IMR-90 (cell line): ENCODE measurements at regions not wholly inside any gene's neighbourhood (a gene's known extent, or its start where the extent isn't known, plus 50 kb on each side); places are given as distances from the start of the nearest gene placed in this dataset.

ENCODE experiments used
- ATAC-seq: fragments of 200-7000 bp; cut with Tn5 transposase; 2 replicates; pipeline ENCODE4 v1.9.1; 2020; ENCODE audit warnings: low read depth, mild to moderate bottlenecking, moderate library complexity
- BruUV-seq: library from RNA; stranded (reverse); fragments of 400-500 nt; replicated peaks from 2 replicates; lab custom pipeline; 2021; lab: Mats Ljungman, UMichigan
- CTCF ChIA-PET: fragments of 300-600 bp; formaldehyde crosslinking; extraction: SDS; loops from one replicate; lab custom pipeline; 2021; ENCODE audit warnings: antibody characterized with exemption; lab: Yijun Ruan, JAX
- POLR2A ChIA-PET: fragments of 300-600 bp; sonication (Branson Sonifier 250); formaldehyde crosslinking; loops from one replicate; lab custom pipeline; 2022; ENCODE audit warnings: antibody characterized with exemption; ENCODE audit not compliant: unreplicated experiment; lab: Charles Lee
- DNase-seq: peaks from one replicate; pipeline ENCODE4 v3.0.0; 2013
- H2AFZ ChIP-seq: replicated peaks from 2 replicates; pipeline ENCODE3; 2013; ENCODE audit warnings: low read length, mild to moderate bottlenecking; ENCODE audit not compliant: poor library complexity
- H2AK5ac ChIP-seq: 2 replicates; pipeline ENCODE4 v1.6.1; 2013; ENCODE audit warnings: low read depth, low read length, inconsistent platforms
- H2AK9ac ChIP-seq: replicated peaks from 2 replicates; pipeline ENCODE3; 2013; ENCODE audit warnings: mild to moderate bottlenecking, low read depth, low read length, moderate library complexity; ENCODE audit not compliant: poor library complexity
- H2BK120ac ChIP-seq: 2 replicates; pipeline ENCODE4 v1.6.1; 2013; ENCODE audit warnings: low read depth, low read length, inconsistent platforms
- H2BK15ac ChIP-seq: 3 replicates; pipeline ENCODE4 v1.6.1; 2013; ENCODE audit warnings: low read depth, low read length, inconsistent platforms
- H2BK20ac ChIP-seq: 2 replicates; pipeline ENCODE4 v1.6.1; 2013; ENCODE audit warnings: low read depth, mild to moderate bottlenecking, inconsistent platforms, low read length, moderate library complexity
- H2BK5ac ChIP-seq: 2 replicates; pipeline ENCODE4 v1.6.1; 2013; ENCODE audit warnings: mild to moderate bottlenecking, low read depth, low read length, inconsistent platforms; ENCODE audit not compliant: poor library complexity, severe bottlenecking
- H3K14ac ChIP-seq: replicated peaks from 2 replicates; pipeline ENCODE4 v1.6.1; 2013; ENCODE audit warnings: low read depth, low read length, inconsistent platforms
- H3K18ac ChIP-seq: 2 replicates; pipeline ENCODE4 v1.6.1; 2013; ENCODE audit warnings: low read depth, low read length, control low read depth
- H3K23ac ChIP-seq: 2 replicates; pipeline ENCODE4 v1.6.1; 2013; ENCODE audit warnings: low read depth, low read length, inconsistent platforms
- H3K27ac ChIP-seq: 2 replicates; pipeline ENCODE4 v1.5.1; 2013; ENCODE audit warnings: mild to moderate bottlenecking, control low read depth, low read length; ENCODE audit not compliant: insufficient read depth
- H3K27me3 ChIP-seq: 2 replicates; pipeline ENCODE4 v1.6.1; 2013; ENCODE audit warnings: low read length; ENCODE audit not compliant: control insufficient read depth, insufficient read depth
- H3K36me3 ChIP-seq: 2 replicates; pipeline ENCODE4 v1.6.1; 2013; ENCODE audit warnings: low read length, mixed read lengths; ENCODE audit not compliant: control insufficient read depth, insufficient read depth
- H3K4ac ChIP-seq: 2 replicates; pipeline ENCODE4 v1.6.1; 2013; ENCODE audit warnings: low read depth, low read length, inconsistent platforms
- H3K4me1 ChIP-seq: 2 replicates; pipeline ENCODE4 v1.6.1; 2013; ENCODE audit warnings: low read length, mixed read lengths; ENCODE audit not compliant: control insufficient read depth, insufficient read depth
- H3K4me2 ChIP-seq: 2 replicates; pipeline ENCODE4 v1.6.1; 2013; ENCODE audit warnings: low read depth, mild to moderate bottlenecking, control low read depth, low read length, moderate library complexity
- H3K4me3 ChIP-seq: 2 replicates; pipeline ENCODE4 v1.5.1; 2013; ENCODE audit warnings: low read depth, mild to moderate bottlenecking, control low read depth, low read length, moderate library complexity; ENCODE audit not compliant: insufficient read depth
- H3K56ac ChIP-seq: 2 replicates; pipeline ENCODE4 v1.6.1; 2013; ENCODE audit warnings: low read length, inconsistent platforms; ENCODE audit not compliant: insufficient read depth; ENCODE audit errors: extremely low read depth
- H3K79me1 ChIP-seq, 2 experiments: 2 replicates each; pipeline ENCODE4 v1.6.1; 2013; ENCODE audit warnings: low read length in 2 of 2, inconsistent platforms in 1 of 2, low read depth in 1 of 2
- H3K9ac ChIP-seq: 2 replicates; pipeline ENCODE4 v1.6.1; 2013; ENCODE audit warnings: low read depth, low read length, control low read depth
- H3K9me1 ChIP-seq: 2 replicates; pipeline ENCODE4 v1.6.1; 2013; ENCODE audit warnings: low read length, inconsistent platforms; ENCODE audit not compliant: insufficient read depth
- H3K9me3 ChIP-seq: 2 replicates; pipeline ENCODE4 v1.6.1; 2013; ENCODE audit warnings: low read length; ENCODE audit not compliant: control insufficient read depth, insufficient read depth
- H4K20me1 ChIP-seq: 2 replicates; pipeline ENCODE4 v1.6.1; 2013; ENCODE audit warnings: low read length, inconsistent platforms; ENCODE audit not compliant: insufficient read depth
- H4K5ac ChIP-seq: 2 replicates; pipeline ENCODE4 v1.6.1; 2013; ENCODE audit warnings: mild to moderate bottlenecking, low read depth, low read length, control low read depth
- H4K8ac ChIP-seq, 2 experiments: 2 replicates each; pipeline ENCODE4 v1.6.1; 2013; ENCODE audit warnings: low read depth in 2 of 2, low read length in 2 of 2, control low read depth in 1 of 2, inconsistent platforms in 1 of 2
- H4K91ac ChIP-seq: 2 replicates; pipeline ENCODE4 v1.6.1; 2013; ENCODE audit warnings: low read depth, low read length, inconsistent platforms; ENCODE audit not compliant: insufficient read depth
- BHLHE40 ChIP-seq: fragments of 150-350 bp; IDR thresholded peaks from 2 replicates; pipeline ENCODE4 v1.6.1; 2016; ENCODE audit warnings: mild to moderate bottlenecking, low read depth, low read length
- CEBPB ChIP-seq: IDR thresholded peaks from 2 replicates; pipeline ENCODE4 v1.6.1; 2012; ENCODE audit warnings: low read depth, low read length, improper control_type of control experiment
- CHD1 ChIP-seq: IDR thresholded peaks from 2 replicates; pipeline ENCODE4 v1.6.1; 2012; ENCODE audit warnings: low read depth, low read length, improper control_type of control experiment
- CTCF ChIP-seq: conservative IDR thresholded peaks from 2 replicates; pipeline ENCODE4 v1.5.1; 2012; ENCODE audit warnings: mild to moderate bottlenecking, low read depth, low read length, improper control_type of control experiment
- ELK1 ChIP-seq: fragments of 150-350 bp; IDR thresholded peaks from 2 replicates; pipeline ENCODE4 v1.6.1; 2016; ENCODE audit warnings: low read depth, mild to moderate bottlenecking, low read length, moderate library complexity, borderline replicate concordance
- FOS ChIP-seq: fragments of 150-350 bp; IDR thresholded peaks from 2 replicates; pipeline ENCODE4 v1.6.1; 2016; ENCODE audit warnings: low read depth, low read length
- MAFK ChIP-seq: IDR thresholded peaks from 2 replicates; pipeline ENCODE4 v1.6.1; 2012; ENCODE audit warnings: low read depth, low read length, improper control_type of control experiment
- MAZ ChIP-seq: IDR thresholded peaks from 2 replicates; pipeline ENCODE4 v1.6.1; 2012; ENCODE audit warnings: low read depth, mild to moderate bottlenecking, low read length, improper control_type of control experiment, moderate library complexity, borderline replicate concordance
- NFE2L2 ChIP-seq: fragments of 150-350 bp; IDR thresholded peaks from 2 replicates; pipeline ENCODE4 v1.6.1; 2016; ENCODE audit warnings: low read depth, mild to moderate bottlenecking, low read length
- RAD21 ChIP-seq: IDR thresholded peaks from 2 replicates; pipeline ENCODE4 v1.6.1; 2012; ENCODE audit warnings: low read length, improper control_type of control experiment
- RCOR1 ChIP-seq: IDR thresholded peaks from 2 replicates; pipeline ENCODE4 v1.6.1; 2012; ENCODE audit warnings: mild to moderate bottlenecking, low read length, improper control_type of control experiment; ENCODE audit not compliant: insufficient replicate concordance
- RFX5 ChIP-seq: IDR thresholded peaks from 2 replicates; pipeline ENCODE4 v1.8.0; 2012; ENCODE audit warnings: low read depth, mild to moderate bottlenecking, low read length, moderate library complexity
- SMC3 ChIP-seq: fragments of 150-350 bp; IDR thresholded peaks from 2 replicates; pipeline ENCODE4 v1.6.1; 2016; ENCODE audit warnings: low read depth, mild to moderate bottlenecking, antibody characterized with exemption, low read length, moderate library complexity
- USF2 ChIP-seq: fragments of 150-350 bp; IDR thresholded peaks from 2 replicates; pipeline ENCODE4 v1.6.1; 2017; ENCODE audit warnings: mild to moderate bottlenecking, antibody characterized with exemption, low read length, low read depth
- WGBS, 2 experiments: methylation state at CpG; one replicate each; pipeline versions ENCODE4 v1.1.5 to v1.1.7; 2013; ENCODE audit warnings: missing lambda C conversion rate in 2 of 2; ENCODE audit not compliant: insufficient read length in 1 of 2; ENCODE audit errors: extremely low coverage in 2 of 2; 5-methylcytosine and 5-hydroxymethylcytosine counted together
- dilution Hi-C: fragments of 300-500 bp; cut with HindIII; formaldehyde crosslinking; loops from one replicate; pipeline ENCODE4 v1.14.3; 2018; ENCODE audit warnings: low sequenced_read_pairs; ENCODE audit not compliant: unreplicated experiment
- in situ Hi-C: fragments of 300-500 bp; cut with MboI; formaldehyde crosslinking; loops from 3 replicates; pipeline ENCODE4 v1.14.3; 2019; ENCODE audit warnings: low sequenced_read_pairs, inconsistent platforms, mixed read lengths
- intact Hi-C: fragments of 100-400 bp; cut with micrococcal nuclease; formaldehyde crosslinking; loops from 2 replicates; pipeline ENCODE4 v1.10.0; 2022

- intact Hi-C loops, result no loop called here
Observed at GRCh38 chr5:2492476-2492875, 259.0 kb downstream of the IRX2 start.

More at GRCh38 chr5:2492476-2492875, 259.0 kb downstream of the IRX2 start:
- Histone ChIP-seq H3K79me1 (no peaks in the 10 kb centered on the region), H4K20me1 (no peaks in the 10 kb centered on the region), H3K14ac (no peak overlapping the region), H3K4me3 (no peak overlapping the region), H3K56ac (no peak overlapping the region), H3K36me3 (no peaks in the 10 kb centered on the region), H3K18ac (no peak overlapping the region), H3K4me2 (no peak overlapping the region), H4K5ac (no peak overlapping the region), H2AK5ac (no peak overlapping the region), H4K91ac (no peak overlapping the region), H2BK15ac (no peak overlapping the region), H3K27ac (no peak overlapping the region), H3K9me3 (peaks cover 37% of the 10 kb centered on the region), H3K4ac (no peak overlapping the region), H3K9me1 (no peaks in the 10 kb centered on the region), H3K27me3 (no peaks in the 10 kb centered on the region), H3K9ac (no peak overlapping the region), H2AFZ (no peak overlapping the region), H2AK9ac (no peak overlapping the region), H2BK20ac (no peak overlapping the region), H2BK120ac (no peak overlapping the region), H3K4me1 (no peaks in the 10 kb centered on the region), H2BK5ac (no peak overlapping the region), H3K23ac (no peak overlapping the region), H4K8ac (no peak overlapping the region)
- ChIA-PET POLR2A (no interaction called here), CTCF (no interaction called here)
- no TSS peak for BruUV-seq
- WGBS, 2 experiments, result 21% methylated on average over 3 of the region's 7 CpGs; no CpG with 5 or more reads in 1 of the 2 experiments
- ATAC-seq (no peak), DNase-seq (no peak)
- in situ Hi-C loops, result no loop called here
- dilution Hi-C loops, result no loop called here
- TF ChIP-seq MAFK, result no peak
- TF ChIP-seq USF2, result no peak
- no peak for TF ChIP-seq RCOR1
- TF ChIP-seq SMC3, result no peak
- TF ChIP-seq ELK1, result no peak
- TF ChIP-seq CHD1, result no peak
- no peak for TF ChIP-seq CTCF
- no peak for TF ChIP-seq MAZ
- no peak for TF ChIP-seq RFX5
- no peak for TF ChIP-seq FOS
- TF ChIP-seq CEBPB, result no peak
- TF ChIP-seq NFE2L2, result no peak
- no peak for TF ChIP-seq RAD21
- TF ChIP-seq BHLHE40, result no peak
